HG03432 (cell line): ENCODE measurements at regions not wholly inside any gene's neighbourhood (a gene's known extent, or its start where the extent isn't known, plus 50 kb on each side); places are given as distances from the start of the nearest gene placed in this dataset.
"Not testable (repeated sequence)": the region's sequence is repeated elsewhere in the genome, so short reads cannot be mapped to it uniquely, and the experiment has no call there.

ENCODE experiments used
- ATAC-seq: cut with Tn5 transposase; IDR thresholded peaks from one replicate; pipeline ENCODE4 v1.9.1; 2021; ENCODE audit warnings: mild to moderate bottlenecking, moderate library complexity; ENCODE audit not compliant: unreplicated experiment

- not testable (repeated sequence) for ATAC-seq
These were observed 143.6 kb upstream of the ERV3-1 start for GRCh38 chr7:65150105-65150504.

GRCh38 chr7:65146118-65146914 lies 139.8 kb upstream of the ERV3-1 start:
- ATAC-seq: not testable (repeated sequence)

GRCh38 chr7:65145710-65146109 lies 139.2 kb upstream of the ERV3-1 start:
- ATAC-seq: not testable (repeated sequence)

- not testable (repeated sequence) for ATAC-seq
These were observed 138.5 kb upstream of the ERV3-1 start for GRCh38 chr7:65145008-65145407.

GRCh38 chr7:65144557-65144956 lies 138.1 kb upstream of the ERV3-1 start:
- not testable (repeated sequence) for ATAC-seq

- ATAC-seq: not testable (repeated sequence)
These were observed 137.6 kb upstream of the ERV3-1 start for GRCh38 chr7:65144119-65144518.

- not testable (repeated sequence) for ATAC-seq
These were observed 135.4 kb upstream of the ERV3-1 start for GRCh38 chr7:65141894-65142293.

GRCh38 chr7:65141405-65141778 lies 134.9 kb upstream of the ERV3-1 start:
- ATAC-seq: not testable (repeated sequence)

- not testable (repeated sequence) for ATAC-seq
These were observed 134.3 kb upstream of the ERV3-1 start for GRCh38 chr7:65140543-65141404.

- not testable (repeated sequence) for ATAC-seq
These were observed 130.4 kb upstream of the ERV3-1 start for GRCh38 chr7:65136850-65137249.

GRCh38 chr7:65133087-65133486 lies 126.6 kb upstream of the ERV3-1 start:
- not testable (repeated sequence) for ATAC-seq

GRCh38 chr7:65132256-65132655 lies 125.8 kb upstream of the ERV3-1 start:
- not testable (repeated sequence) for ATAC-seq

GRCh38 chr7:65127364-65127763 lies 120.9 kb upstream of the ERV3-1 start:
- ATAC-seq: not testable (repeated sequence)

GRCh38 chr7:65124600-65124999 lies 118.1 kb upstream of the ERV3-1 start:
- not testable (repeated sequence) for ATAC-seq

- peak; percentile 83 for ATAC-seq
These were observed 99.2 kb upstream of the ERV3-1 start for GRCh38 chr7:65105650-65106203.

- ATAC-seq: not testable (repeated sequence)
These were observed 94.0 kb upstream of the ERV3-1 start for GRCh38 chr7:65100499-65100898.

- ATAC-seq: not testable (repeated sequence)
These were observed 75.2 kb upstream of the ERV3-1 start for GRCh38 chr7:65081669-65082055.

GRCh38 chr7:65080799-65081668 lies 74.5 kb upstream of the ERV3-1 start:
- ATAC-seq: peak; percentile 100

- ATAC-seq: not testable (repeated sequence)
These were observed 68.5 kb upstream of the ERV3-1 start for GRCh38 chr7:65074959-65075358.

- not testable (repeated sequence) for ATAC-seq
These were observed 66.7 kb upstream of the ERV3-1 start for GRCh38 chr7:65073160-65073559.
